IMR-90 (cell line): ENCODE measurements at regions not wholly inside any gene's neighbourhood (a gene's known extent, or its start where the extent isn't known, plus 50 kb on each side); places are given as distances from the start of the nearest gene placed in this dataset.

Experiments
- ATAC-seq: fragments of 200-7000 bp; cut with Tn5 transposase; 2 replicates; pipeline ENCODE4 v1.9.1; 2020; ENCODE audit warnings: low read depth, mild to moderate bottlenecking, moderate library complexity
- BruUV-seq: library from RNA; stranded (reverse); fragments of 400-500 nt; replicated peaks from 2 replicates; lab custom pipeline; 2021; lab: Mats Ljungman, UMichigan
- CTCF ChIA-PET: fragments of 300-600 bp; formaldehyde crosslinking; extraction: SDS; loops from one replicate; lab custom pipeline; 2021; ENCODE audit warnings: antibody characterized with exemption; lab: Yijun Ruan, JAX
- POLR2A ChIA-PET: fragments of 300-600 bp; sonication (Branson Sonifier 250); formaldehyde crosslinking; loops from one replicate; lab custom pipeline; 2022; ENCODE audit warnings: antibody characterized with exemption; ENCODE audit not compliant: unreplicated experiment; lab: Charles Lee
- DNase-seq: peaks from one replicate; pipeline ENCODE4 v3.0.0; 2013
- H2AFZ ChIP-seq: replicated peaks from 2 replicates; pipeline ENCODE3; 2013; ENCODE audit warnings: low read length, mild to moderate bottlenecking; ENCODE audit not compliant: poor library complexity
- H2AK5ac ChIP-seq: 2 replicates; pipeline ENCODE4 v1.6.1; 2013; ENCODE audit warnings: low read depth, low read length, inconsistent platforms
- H2AK9ac ChIP-seq: replicated peaks from 2 replicates; pipeline ENCODE3; 2013; ENCODE audit warnings: mild to moderate bottlenecking, low read depth, low read length, moderate library complexity; ENCODE audit not compliant: poor library complexity
- H2BK120ac ChIP-seq: 2 replicates; pipeline ENCODE4 v1.6.1; 2013; ENCODE audit warnings: low read depth, low read length, inconsistent platforms
- H2BK15ac ChIP-seq: 3 replicates; pipeline ENCODE4 v1.6.1; 2013; ENCODE audit warnings: low read depth, low read length, inconsistent platforms
- H2BK20ac ChIP-seq: 2 replicates; pipeline ENCODE4 v1.6.1; 2013; ENCODE audit warnings: low read depth, mild to moderate bottlenecking, inconsistent platforms, low read length, moderate library complexity
- H2BK5ac ChIP-seq: 2 replicates; pipeline ENCODE4 v1.6.1; 2013; ENCODE audit warnings: mild to moderate bottlenecking, low read depth, low read length, inconsistent platforms; ENCODE audit not compliant: poor library complexity, severe bottlenecking
- H3K14ac ChIP-seq: replicated peaks from 2 replicates; pipeline ENCODE4 v1.6.1; 2013; ENCODE audit warnings: low read depth, low read length, inconsistent platforms
- H3K18ac ChIP-seq: 2 replicates; pipeline ENCODE4 v1.6.1; 2013; ENCODE audit warnings: low read depth, low read length, control low read depth
- H3K23ac ChIP-seq: 2 replicates; pipeline ENCODE4 v1.6.1; 2013; ENCODE audit warnings: low read depth, low read length, inconsistent platforms
- H3K27ac ChIP-seq: 2 replicates; pipeline ENCODE4 v1.5.1; 2013; ENCODE audit warnings: mild to moderate bottlenecking, control low read depth, low read length; ENCODE audit not compliant: insufficient read depth
- H3K27me3 ChIP-seq: 2 replicates; pipeline ENCODE4 v1.6.1; 2013; ENCODE audit warnings: low read length; ENCODE audit not compliant: control insufficient read depth, insufficient read depth
- H3K36me3 ChIP-seq: 2 replicates; pipeline ENCODE4 v1.6.1; 2013; ENCODE audit warnings: low read length, mixed read lengths; ENCODE audit not compliant: control insufficient read depth, insufficient read depth
- H3K4ac ChIP-seq: 2 replicates; pipeline ENCODE4 v1.6.1; 2013; ENCODE audit warnings: low read depth, low read length, inconsistent platforms
- H3K4me1 ChIP-seq: 2 replicates; pipeline ENCODE4 v1.6.1; 2013; ENCODE audit warnings: low read length, mixed read lengths; ENCODE audit not compliant: control insufficient read depth, insufficient read depth
- H3K4me2 ChIP-seq: 2 replicates; pipeline ENCODE4 v1.6.1; 2013; ENCODE audit warnings: low read depth, mild to moderate bottlenecking, control low read depth, low read length, moderate library complexity
- H3K4me3 ChIP-seq: 2 replicates; pipeline ENCODE4 v1.5.1; 2013; ENCODE audit warnings: low read depth, mild to moderate bottlenecking, control low read depth, low read length, moderate library complexity; ENCODE audit not compliant: insufficient read depth
- H3K56ac ChIP-seq: 2 replicates; pipeline ENCODE4 v1.6.1; 2013; ENCODE audit warnings: low read length, inconsistent platforms; ENCODE audit not compliant: insufficient read depth; ENCODE audit errors: extremely low read depth
- H3K79me1 ChIP-seq, 2 experiments: 2 replicates each; pipeline ENCODE4 v1.6.1; 2013; ENCODE audit warnings: low read length in 2 of 2, inconsistent platforms in 1 of 2, low read depth in 1 of 2
- H3K9ac ChIP-seq: 2 replicates; pipeline ENCODE4 v1.6.1; 2013; ENCODE audit warnings: low read depth, low read length, control low read depth
- H3K9me1 ChIP-seq: 2 replicates; pipeline ENCODE4 v1.6.1; 2013; ENCODE audit warnings: low read length, inconsistent platforms; ENCODE audit not compliant: insufficient read depth
- H3K9me3 ChIP-seq: 2 replicates; pipeline ENCODE4 v1.6.1; 2013; ENCODE audit warnings: low read length; ENCODE audit not compliant: control insufficient read depth, insufficient read depth
- H4K20me1 ChIP-seq: 2 replicates; pipeline ENCODE4 v1.6.1; 2013; ENCODE audit warnings: low read length, inconsistent platforms; ENCODE audit not compliant: insufficient read depth
- H4K5ac ChIP-seq: 2 replicates; pipeline ENCODE4 v1.6.1; 2013; ENCODE audit warnings: mild to moderate bottlenecking, low read depth, low read length, control low read depth
- H4K8ac ChIP-seq, 2 experiments: 2 replicates each; pipeline ENCODE4 v1.6.1; 2013; ENCODE audit warnings: low read depth in 2 of 2, low read length in 2 of 2, control low read depth in 1 of 2, inconsistent platforms in 1 of 2
- H4K91ac ChIP-seq: 2 replicates; pipeline ENCODE4 v1.6.1; 2013; ENCODE audit warnings: low read depth, low read length, inconsistent platforms; ENCODE audit not compliant: insufficient read depth
- BHLHE40 ChIP-seq: fragments of 150-350 bp; IDR thresholded peaks from 2 replicates; pipeline ENCODE4 v1.6.1; 2016; ENCODE audit warnings: mild to moderate bottlenecking, low read depth, low read length
- CEBPB ChIP-seq: IDR thresholded peaks from 2 replicates; pipeline ENCODE4 v1.6.1; 2012; ENCODE audit warnings: low read depth, low read length, improper control_type of control experiment
- CHD1 ChIP-seq: IDR thresholded peaks from 2 replicates; pipeline ENCODE4 v1.6.1; 2012; ENCODE audit warnings: low read depth, low read length, improper control_type of control experiment
- CTCF ChIP-seq: conservative IDR thresholded peaks from 2 replicates; pipeline ENCODE4 v1.5.1; 2012; ENCODE audit warnings: mild to moderate bottlenecking, low read depth, low read length, improper control_type of control experiment
- ELK1 ChIP-seq: fragments of 150-350 bp; IDR thresholded peaks from 2 replicates; pipeline ENCODE4 v1.6.1; 2016; ENCODE audit warnings: low read depth, mild to moderate bottlenecking, low read length, moderate library complexity, borderline replicate concordance
- FOS ChIP-seq: fragments of 150-350 bp; IDR thresholded peaks from 2 replicates; pipeline ENCODE4 v1.6.1; 2016; ENCODE audit warnings: low read depth, low read length
- MAFK ChIP-seq: IDR thresholded peaks from 2 replicates; pipeline ENCODE4 v1.6.1; 2012; ENCODE audit warnings: low read depth, low read length, improper control_type of control experiment
- MAZ ChIP-seq: IDR thresholded peaks from 2 replicates; pipeline ENCODE4 v1.6.1; 2012; ENCODE audit warnings: low read depth, mild to moderate bottlenecking, low read length, improper control_type of control experiment, moderate library complexity, borderline replicate concordance
- MXI1 ChIP-seq: IDR thresholded peaks from 2 replicates; pipeline ENCODE4 v1.6.1; 2012; ENCODE audit warnings: low read depth, mild to moderate bottlenecking, low read length, moderate library complexity, borderline replicate concordance
- NFE2L2 ChIP-seq: fragments of 150-350 bp; IDR thresholded peaks from 2 replicates; pipeline ENCODE4 v1.6.1; 2016; ENCODE audit warnings: low read depth, mild to moderate bottlenecking, low read length
- POLR2A ChIP-seq: IDR thresholded peaks from 2 replicates; pipeline ENCODE4 v1.6.1; 2012; ENCODE audit warnings: mild to moderate bottlenecking, low read depth, low read length
- RAD21 ChIP-seq: IDR thresholded peaks from 2 replicates; pipeline ENCODE4 v1.6.1; 2012; ENCODE audit warnings: low read length, improper control_type of control experiment
- RCOR1 ChIP-seq: IDR thresholded peaks from 2 replicates; pipeline ENCODE4 v1.6.1; 2012; ENCODE audit warnings: mild to moderate bottlenecking, low read length, improper control_type of control experiment; ENCODE audit not compliant: insufficient replicate concordance
- RFX5 ChIP-seq: IDR thresholded peaks from 2 replicates; pipeline ENCODE4 v1.8.0; 2012; ENCODE audit warnings: low read depth, mild to moderate bottlenecking, low read length, moderate library complexity
- SMC3 ChIP-seq: fragments of 150-350 bp; IDR thresholded peaks from 2 replicates; pipeline ENCODE4 v1.6.1; 2016; ENCODE audit warnings: low read depth, mild to moderate bottlenecking, antibody characterized with exemption, low read length, moderate library complexity
- USF2 ChIP-seq: fragments of 150-350 bp; IDR thresholded peaks from 2 replicates; pipeline ENCODE4 v1.6.1; 2017; ENCODE audit warnings: mild to moderate bottlenecking, antibody characterized with exemption, low read length, low read depth
- WGBS, 2 experiments: methylation state at CpG; one replicate each; pipeline versions ENCODE4 v1.1.5 to v1.1.7; 2013; ENCODE audit warnings: missing lambda C conversion rate in 2 of 2; ENCODE audit not compliant: insufficient read length in 1 of 2; ENCODE audit errors: extremely low coverage in 2 of 2; 5-methylcytosine and 5-hydroxymethylcytosine counted together
- dilution Hi-C: fragments of 300-500 bp; cut with HindIII; formaldehyde crosslinking; loops from one replicate; pipeline ENCODE4 v1.14.3; 2018; ENCODE audit warnings: low sequenced_read_pairs; ENCODE audit not compliant: unreplicated experiment
- in situ Hi-C: fragments of 300-500 bp; cut with MboI; formaldehyde crosslinking; loops from 3 replicates; pipeline ENCODE4 v1.14.3; 2019; ENCODE audit warnings: low sequenced_read_pairs, inconsistent platforms, mixed read lengths
- intact Hi-C: fragments of 100-400 bp; cut with micrococcal nuclease; formaldehyde crosslinking; loops from 2 replicates; pipeline ENCODE4 v1.10.0; 2022

DNA sequence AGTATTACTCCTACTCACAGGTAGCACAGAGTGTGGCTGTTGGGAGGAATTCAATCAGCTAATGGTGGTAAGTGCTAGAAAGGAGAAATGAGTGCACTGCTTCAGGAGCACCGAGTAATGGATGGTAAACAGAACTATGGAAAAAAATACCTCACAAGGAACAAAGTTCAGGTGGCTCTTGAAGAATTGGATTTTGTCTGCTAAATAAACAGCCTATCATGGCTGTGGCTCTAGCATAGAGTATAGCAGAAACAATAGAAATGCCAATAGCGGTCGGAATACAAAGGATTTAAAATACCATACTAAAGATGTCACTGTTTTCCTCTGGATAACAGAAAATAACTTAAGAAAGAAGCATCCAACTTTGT, 482.5 kb downstream of the NUP35 start:
- TF ChIP-seq MAZ (no peak), ELK1 (no peak), USF2 (no peak), CHD1 (no peak), SMC3 (no peak), RFX5 (no peak), NFE2L2 (no peak), RAD21 (no peak), MAFK (no peak), MXI1 (no peak), FOS (no peak), CEBPB (no peak), CTCF (no peak), POLR2A (no peak), RCOR1 (no peak), BHLHE40 (no peak)
- BruUV-seq: no TSS peak
- dilution Hi-C loops: no loop called here

More for the DNA sequence above, 482.5 kb downstream of the NUP35 start:
- Histone ChIP-seq H3K23ac (no peak overlapping the region), H3K4me1 (no peaks in the 10 kb centered on the region), H3K4me2 (no peak overlapping the region), H3K18ac (no peak overlapping the region), H3K14ac (no peak overlapping the region), H2AFZ (no peak overlapping the region), H3K79me1 (no peaks in the 10 kb centered on the region), H4K20me1 (no peaks in the 10 kb centered on the region), H3K4me3 (no peak overlapping the region), H3K4ac (no peak overlapping the region), H3K27ac (no peak overlapping the region), H4K8ac (no peak overlapping the region), H4K91ac (no peak overlapping the region), H3K9me1 (no peaks in the 10 kb centered on the region), H2AK5ac (no peak overlapping the region), H3K56ac (no peak overlapping the region), H2BK120ac (no peak overlapping the region), H3K9ac (no peak overlapping the region), H2BK15ac (no peak overlapping the region), H2AK9ac (no peak overlapping the region), H3K27me3 (no peaks in the 10 kb centered on the region), H4K5ac (no peak overlapping the region), H2BK5ac (no peak overlapping the region), H3K36me3 (no peaks in the 10 kb centered on the region), H3K9me3 (peaks cover 3% of the 10 kb centered on the region), H2BK20ac (no peak overlapping the region)
- ATAC-seq (no peak), DNase-seq (no peak)
- WGBS, 2 experiments: no CpG with 5 or more reads among the region's 3 CpGs
- POLR2A ChIA-PET: no interaction called here
- CTCF ChIA-PET: no interaction called here
- in situ Hi-C loops: no loop called here
- intact Hi-C loops: no loop called here
